A673 (cell line): ENCODE measurements at regions not wholly inside any gene's neighbourhood (a gene's known extent, or its start where the extent isn't known, plus 50 kb on each side); places are given as distances from the start of the nearest gene placed in this dataset.

Source experiments
- BruUV-seq: library from RNA; stranded (reverse); fragments of 400-500 nt; replicated peaks from 2 replicates; lab custom pipeline; 2021; lab: Mats Ljungman, UMichigan
- CTCF ChIA-PET: fragments of 300-600 bp; sonication (Branson Sonifier 250); formaldehyde crosslinking; loops from one replicate; lab custom pipeline; 2022; ENCODE audit warnings: antibody characterized with exemption; lab: Charles Lee
- POLR2A ChIA-PET: fragments of 300-600 bp; sonication (Branson Sonifier 250); formaldehyde crosslinking; loops from one replicate; lab custom pipeline; 2022; ENCODE audit warnings: antibody characterized with exemption; ENCODE audit not compliant: low non-redundant PET; lab: Charles Lee
- DNase-seq: peaks from one replicate; pipeline ENCODE4 v3.0.0-alpha.2; 2015; ENCODE audit warnings: low spot score
- H3K27ac ChIP-seq: fragments of 200-600 bp; sonication (generic); 2 replicates; pipeline ENCODE4 v1.5.1; 2016; ENCODE audit warnings: mixed run types, low read depth, mild to moderate bottlenecking, mixed read lengths, antibody characterized with exemption, low read length; ENCODE audit not compliant: poor library complexity, severe bottlenecking
- H3K27me3 ChIP-seq: fragments of 200-600 bp; sonication (generic); replicated peaks from 2 replicates; pipeline ENCODE4 v1.6.1; 2017; ENCODE audit warnings: mixed run types, low read depth, mild to moderate bottlenecking, mixed read lengths, antibody characterized with exemption, low read length; ENCODE audit not compliant: insufficient read depth, poor library complexity
- H3K36me3 ChIP-seq: fragments of 200-600 bp; sonication (generic); 2 replicates; pipeline ENCODE4 v1.6.1; 2016; ENCODE audit warnings: mixed run types, mild to moderate bottlenecking, mixed read lengths, antibody characterized with exemption, low read length; ENCODE audit not compliant: insufficient read depth, poor library complexity, severe bottlenecking
- H3K4me1 ChIP-seq: fragments of 200-600 bp; sonication (generic); 2 replicates; pipeline ENCODE4 v1.6.1; 2017; ENCODE audit warnings: mixed run types, mild to moderate bottlenecking, mixed read lengths, antibody characterized with exemption, low read length; ENCODE audit not compliant: insufficient read depth, poor library complexity, severe bottlenecking
- H3K4me3 ChIP-seq: fragments of 200-600 bp; sonication (generic); 2 replicates; pipeline ENCODE4 v1.5.1; 2016; ENCODE audit warnings: low read depth, mixed run types, mild to moderate bottlenecking, mixed read lengths, low read length; ENCODE audit not compliant: poor library complexity, severe bottlenecking
- H3K9me3 ChIP-seq: fragments of 200-600 bp; sonication (generic); 2 replicates; pipeline ENCODE4 v1.6.1; 2016; ENCODE audit warnings: mixed run types, low read depth, mild to moderate bottlenecking, mixed read lengths, antibody characterized with exemption, low read length; ENCODE audit not compliant: poor library complexity, severe bottlenecking
- EZH2 ChIP-seq: fragments of 200-600 bp; sonication (generic); IDR thresholded peaks from 2 replicates; pipeline ENCODE4 v1.6.1; 2017; ENCODE audit warnings: borderline replicate concordance, low read depth, mild to moderate bottlenecking, mixed read lengths, antibody characterized with exemption, low read length; ENCODE audit not compliant: poor library complexity, severe bottlenecking
- intact Hi-C: fragments of 100-400 bp; cut with micrococcal nuclease; formaldehyde crosslinking; loops from one replicate; pipeline ENCODE4 v1.10.0; 2022; ENCODE audit not compliant: unreplicated experiment
- TF ChIP-seq, protein P1 (sequence below): fragments of 300-800, 200-600 bp; sonication (generic); conservative IDR thresholded peaks from 2 replicates; pipeline ENCODE4 v1.5.1; 2017; ENCODE audit warnings: low read depth, mild to moderate bottlenecking, antibody characterized with exemption, low read length, moderate library complexity, mixed read lengths

DNA sequence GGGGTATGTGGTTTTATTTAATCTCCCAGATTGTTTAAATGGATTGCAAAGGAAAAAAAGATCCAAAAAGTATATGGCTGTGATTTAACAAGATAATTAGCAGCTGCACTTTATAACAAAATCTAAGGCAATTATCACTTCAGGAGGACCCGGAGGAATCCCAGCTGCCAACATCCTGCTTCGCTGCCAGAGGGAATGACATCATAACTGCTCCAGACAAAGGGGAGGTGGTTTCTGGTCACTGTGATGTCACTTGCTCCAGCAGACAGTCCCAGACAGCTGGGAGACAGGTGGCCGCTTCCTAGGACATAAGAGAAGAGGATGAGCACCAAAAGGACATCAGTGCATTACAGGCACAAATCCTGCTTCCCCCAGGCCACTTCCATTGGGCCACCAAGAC is 371.0 kb downstream of the BCOR start:
- POLR2A ChIA-PET = no interaction called here
- DNase-seq = peak; percentile 87
- intact Hi-C loops = loop anchor here (5.0 kb wide), 2 partner anchors 286 to 446 kb away; no protein-coding TSS in a partner anchor
- Histone ChIP-seq H3K4me3 (no peak overlapping the region), H3K27ac (no peak overlapping the region), H3K4me1 (peaks cover 27% of the 10 kb centered on the region), H3K9me3 (no peaks in the 10 kb centered on the region), H3K27me3 (no peaks in the 10 kb centered on the region), H3K36me3 (no peaks in the 10 kb centered on the region)
- no TSS peak for BruUV-seq
- CTCF ChIA-PET = no interaction called here
- TF ChIP-seq, protein P1, sequence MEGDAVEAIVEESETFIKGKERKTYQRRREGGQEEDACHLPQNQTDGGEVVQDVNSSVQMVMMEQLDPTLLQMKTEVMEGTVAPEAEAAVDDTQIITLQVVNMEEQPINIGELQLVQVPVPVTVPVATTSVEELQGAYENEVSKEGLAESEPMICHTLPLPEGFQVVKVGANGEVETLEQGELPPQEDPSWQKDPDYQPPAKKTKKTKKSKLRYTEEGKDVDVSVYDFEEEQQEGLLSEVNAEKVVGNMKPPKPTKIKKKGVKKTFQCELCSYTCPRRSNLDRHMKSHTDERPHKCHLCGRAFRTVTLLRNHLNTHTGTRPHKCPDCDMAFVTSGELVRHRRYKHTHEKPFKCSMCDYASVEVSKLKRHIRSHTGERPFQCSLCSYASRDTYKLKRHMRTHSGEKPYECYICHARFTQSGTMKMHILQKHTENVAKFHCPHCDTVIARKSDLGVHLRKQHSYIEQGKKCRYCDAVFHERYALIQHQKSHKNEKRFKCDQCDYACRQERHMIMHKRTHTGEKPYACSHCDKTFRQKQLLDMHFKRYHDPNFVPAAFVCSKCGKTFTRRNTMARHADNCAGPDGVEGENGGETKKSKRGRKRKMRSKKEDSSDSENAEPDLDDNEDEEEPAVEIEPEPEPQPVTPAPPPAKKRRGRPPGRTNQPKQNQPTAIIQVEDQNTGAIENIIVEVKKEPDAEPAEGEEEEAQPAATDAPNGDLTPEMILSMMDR = no peak
- no peak for TF ChIP-seq EZH2

DNA sequence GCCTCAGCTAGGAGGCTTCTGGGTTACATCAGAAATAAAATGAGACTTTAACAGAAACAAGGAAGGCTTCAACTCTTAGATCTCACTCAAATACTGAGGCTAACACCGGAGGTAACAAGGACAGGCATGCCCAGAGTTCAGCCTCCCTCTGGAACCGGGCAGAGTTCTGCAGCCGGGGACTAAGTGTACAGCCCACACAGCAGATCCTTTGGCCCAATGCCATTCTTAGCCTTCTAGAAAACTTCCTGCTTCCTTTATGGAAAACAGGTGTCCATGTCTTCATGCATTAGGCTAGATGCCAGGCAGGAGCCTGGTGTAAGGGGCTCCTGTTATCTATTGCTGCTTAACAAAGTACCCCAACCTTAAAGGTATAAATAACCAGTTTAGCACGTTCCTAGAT is 369.7 kb downstream of the BCOR start:
- Histone ChIP-seq H3K36me3 (no peaks in the 10 kb centered on the region), H3K27ac (no peak overlapping the region), H3K9me3 (no peaks in the 10 kb centered on the region), H3K4me3 (no peak overlapping the region), H3K4me1 (peaks cover 27% of the 10 kb centered on the region), H3K27me3 (no peaks in the 10 kb centered on the region)
- intact Hi-C loops = loop anchor here (5.0 kb wide), 2 partner anchors 284 to 444 kb away; no protein-coding TSS in a partner anchor
- ChIA-PET CTCF (no interaction called here), POLR2A (no interaction called here)
- TF ChIP-seq EZH2 = no peak
- TF ChIP-seq, protein P1 = no peak
- no TSS peak for BruUV-seq
- no peak for DNase-seq

DNA sequence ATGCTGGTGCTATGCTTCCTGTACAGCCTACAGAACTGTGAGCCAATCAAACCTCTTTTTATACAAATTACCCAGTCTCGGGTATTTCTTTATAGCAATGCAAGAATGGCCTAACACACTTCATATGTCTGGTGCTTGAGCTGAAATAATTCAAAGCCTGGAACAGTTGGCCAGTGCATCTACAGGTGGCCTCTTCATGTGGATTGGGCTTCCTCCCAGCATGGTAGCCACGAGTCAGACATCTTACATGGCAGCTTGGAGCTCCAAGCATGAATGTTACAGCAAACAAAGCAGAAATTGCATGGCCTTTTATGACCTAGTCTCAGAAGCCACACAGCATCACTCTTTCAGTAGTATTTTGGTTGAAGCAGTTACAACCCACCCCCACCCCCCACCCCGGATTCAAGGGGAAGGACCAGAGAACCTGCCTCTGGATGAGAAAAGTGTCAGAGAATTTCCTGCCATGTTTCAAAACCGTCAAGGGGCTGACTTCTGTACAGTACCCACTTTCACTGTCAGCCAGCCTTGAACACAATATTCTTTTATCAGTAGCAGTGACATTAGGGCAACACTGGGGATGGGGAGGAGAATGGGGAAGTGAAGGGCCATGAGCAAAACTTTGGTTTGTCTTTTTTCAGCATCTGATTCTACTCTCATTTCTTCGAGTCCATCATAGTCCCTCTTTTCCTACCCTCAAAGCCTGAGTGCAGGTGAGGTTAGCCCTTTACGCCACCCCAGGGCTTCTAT is 368.7 kb downstream of the BCOR start:
- Histone ChIP-seq H3K4me3 (no peak overlapping the region), H3K27ac (no peak overlapping the region), H3K9me3 (no peaks in the 10 kb centered on the region), H3K27me3 (no peaks in the 10 kb centered on the region), H3K4me1 (peaks cover 27% of the 10 kb centered on the region), H3K36me3 (no peaks in the 10 kb centered on the region)
- intact Hi-C loops = loop anchor here (5.0 kb wide), 2 partner anchors 283 to 443 kb away; no protein-coding TSS in a partner anchor
- TF ChIP-seq EZH2 = no peak
- TF ChIP-seq, protein P1 = no peak
- POLR2A ChIA-PET = no interaction called here
- no peak for DNase-seq
- BruUV-seq = no TSS peak
- CTCF ChIA-PET = no interaction called here
